HepG2 (cell line): ENCODE measurements at regions not wholly inside any gene's neighbourhood (a gene's known extent, or its start where the extent isn't known, plus 50 kb on each side); places are given as distances from the start of the nearest gene placed in this dataset.

Experiments used
- ATAC-seq: fragments of 200-7000 bp; cut with Tn5 transposase; 3 replicates; pipeline ENCODE4 v1.9.1; 2020; ENCODE audit warnings: mild to moderate bottlenecking, moderate library complexity
- BruUV-seq: library from RNA; stranded (reverse); fragments of 400-500 nt; replicated peaks from 2 replicates; lab custom pipeline; 2021; lab: Mats Ljungman, UMichigan
- CTCF ChIA-PET: fragments of 300-600 bp; formaldehyde crosslinking; extraction: SDS; loops from one replicate; lab custom pipeline; 2021; ENCODE audit warnings: low total read pairs, inconsistent platforms, low intra/inter-chr PET ratio; lab: Yijun Ruan, JAX
- POLR2A ChIA-PET: fragments of 350-600 bp; sonication (Branson Sonifier 250); formaldehyde crosslinking; loops from one replicate; lab custom pipeline; 2020; ENCODE audit warnings: antibody characterized with exemption, inconsistent platforms; lab: Yijun Ruan, JAX
- DNase-seq: peaks from one replicate; pipeline ENCODE4 v3.0.0-alpha.2; 2015; ENCODE audit warnings: low spot score
- FAIRE-seq: peaks from 3 replicates; lab custom pipeline; 2011; peaks lifted over from hg19 to GRCh38; lab: Jason Lieb, UNC
- H2AFZ ChIP-seq: one replicate; pipeline ENCODE4 v1.6.1; 2011; ENCODE audit warnings: low read length, inconsistent platforms
- H3K27ac ChIP-seq: fragments of 300-600 bp; 3 replicates; pipeline ENCODE4 v1.8.0; 2011; ENCODE audit warnings: mixed run types, mild to moderate bottlenecking, mixed read lengths, low read length, inconsistent platforms; ENCODE audit not compliant: insufficient read depth; ENCODE audit errors: extremely low read length
- H3K27me3 ChIP-seq, 2 experiments: fragments of 200-600 bp in 1 of 2; 2 replicates in 1 of 2; 3 replicates in 1 of 2; pipeline versions ENCODE4 v1.6.0 to v1.8.0; 2011; ENCODE audit warnings: low read length in 2 of 2, mild to moderate bottlenecking in 2 of 2, moderate library complexity in 2 of 2, inconsistent platforms in 1 of 2; ENCODE audit not compliant: insufficient read depth in 2 of 2, control insufficient read depth in 1 of 2
- H3K36me3 ChIP-seq, 2 experiments: fragments of 200-600 bp in 1 of 2; replicated peaks in 1 of 2; 2 replicates in 1 of 2; 3 replicates in 1 of 2; pipeline versions ENCODE4 v1.5.1 to v1.8.0; 2011; ENCODE audit warnings: low read length in 2 of 2, inconsistent platforms in 1 of 2; ENCODE audit not compliant: insufficient read depth in 2 of 2, control insufficient read depth in 1 of 2
- H3K4me1 ChIP-seq: 2 replicates; pipeline ENCODE4 v1.5.1; 2012; ENCODE audit warnings: low read length, inconsistent platforms; ENCODE audit not compliant: insufficient read depth
- H3K4me2 ChIP-seq: 2 replicates; pipeline ENCODE4 v1.6.0; 2011; ENCODE audit warnings: low read depth, low read length, inconsistent platforms
- H3K4me3 ChIP-seq, 3 experiments: fragments of 200-600 bp in 1 of 3; sonication (generic), shearing (Covaris generic) in 1 of 3; replicated peaks in 1 of 3; 2 replicates each; pipeline ENCODE4 v1.5.1; 2011 to 2016; ENCODE audit warnings: low read length in 3 of 3, inconsistent platforms in 2 of 3, low read depth in 2 of 3, mild to moderate bottlenecking in 2 of 3, control low read depth in 1 of 3, mixed read lengths in 1 of 3; ENCODE audit not compliant: insufficient read depth in 1 of 3
- H3K79me2 ChIP-seq: one replicate; pipeline ENCODE4 v1.6.1; 2011; ENCODE audit warnings: low read length, inconsistent platforms; ENCODE audit not compliant: insufficient read depth
- H3K9ac ChIP-seq: 2 replicates; pipeline ENCODE4 v1.6.0; 2011; ENCODE audit warnings: mild to moderate bottlenecking, low read depth, low read length, inconsistent platforms; ENCODE audit not compliant: insufficient read depth
- H3K9me3 ChIP-seq: 2 replicates; pipeline ENCODE4 v1.5.1; 2012; ENCODE audit warnings: mild to moderate bottlenecking, low read length
- H4K20me1 ChIP-seq: 2 replicates; pipeline ENCODE4 v1.6.0; 2011; ENCODE audit warnings: inconsistent platforms, mild to moderate bottlenecking, low read length, moderate library complexity; ENCODE audit not compliant: insufficient read depth
- ARNTL ChIP-seq: sonication (generic); formaldehyde crosslinking; IDR thresholded peaks from 2 replicates; pipeline ENCODE4 v1.4.0; 2020; ENCODE audit warnings: mild to moderate bottlenecking, missing genetic modification reagents
- TCF12 ChIP-seq, 2 experiments: fragments of 450-650 bp in 1 of 2; sonication (generic) in 1 of 2; formaldehyde crosslinking in 1 of 2; IDR thresholded peaks; 2 replicates each; pipeline versions ENCODE4 v1.6.1 to v1.8.0; 2017 to 2022; ENCODE audit warnings: antibody characterized with exemption in 1 of 2, mild to moderate bottlenecking in 1 of 2, missing genetic modification reagents in 1 of 2, moderate library complexity in 1 of 2
- TSC22D2 ChIP-seq: sonication (generic); formaldehyde crosslinking; IDR thresholded peaks from 2 replicates; pipeline ENCODE4 v1.5.1; 2020; ENCODE audit warnings: missing genetic modification reagents, mild to moderate bottlenecking, borderline replicate concordance
- ZFX ChIP-seq: sonication (generic); formaldehyde crosslinking; IDR thresholded peaks from 2 replicates; pipeline ENCODE4 v1.4.0; 2020; ENCODE audit warnings: mild to moderate bottlenecking, low read depth, missing genetic modification reagents, moderate library complexity
- ZMAT3 ChIP-seq: sonication (generic); formaldehyde crosslinking; conservative IDR thresholded peaks from 2 replicates; pipeline ENCODE4 v1.7.0; 2021; ENCODE audit warnings: missing genetic modification reagents
- ZNF124 ChIP-seq: sonication (generic); formaldehyde crosslinking; IDR thresholded peaks from 2 replicates; pipeline ENCODE4 v1.4.0; 2020; ENCODE audit warnings: missing genetic modification reagents
- ZNF34 ChIP-seq: sonication (generic); formaldehyde crosslinking; IDR thresholded peaks from 2 replicates; pipeline ENCODE4 v1.4.0; 2020; ENCODE audit warnings: mild to moderate bottlenecking, missing genetic modification reagents, borderline replicate concordance
- ZNF839 ChIP-seq: sonication (generic); formaldehyde crosslinking; IDR thresholded peaks from 2 replicates; pipeline ENCODE4 v1.4.0; 2020; ENCODE audit warnings: missing genetic modification reagents, mild to moderate bottlenecking, borderline replicate concordance
- in situ Hi-C: cut with HindIII; loops from 2 replicates; pipeline ENCODE4 v1.10.0; 2017; ENCODE audit warnings: low pct_unique_long_range_greater_than_20kb; ENCODE audit not compliant: extremely low pct_ligation_motif_present
- intact Hi-C: fragments of 100-400 bp; cut with micrococcal nuclease; formaldehyde crosslinking; loops from one replicate; pipeline ENCODE4 v1.10.0; 2022; ENCODE audit not compliant: unreplicated experiment
- TF ChIP-seq, protein P1 (sequence below): sonication (generic); formaldehyde crosslinking; IDR thresholded peaks from 2 replicates; pipeline ENCODE4 v1.4.0; 2020; ENCODE audit warnings: missing genetic modification reagents
- TF ChIP-seq, protein P2 (sequence below), 2 experiments: fragments of 450-650 bp in 1 of 2; sonication (generic) in 1 of 2; formaldehyde crosslinking in 1 of 2; IDR thresholded peaks; 2 replicates each; pipeline versions ENCODE4 v1.6.1 to v1.8.0; 2016 to 2022; ENCODE audit warnings: antibody characterized with exemption in 1 of 2, mild to moderate bottlenecking in 1 of 2, missing genetic modification reagents in 1 of 2
- TF ChIP-seq, protein P3 (sequence below): sonication (generic); formaldehyde crosslinking; IDR thresholded peaks from 2 replicates; pipeline ENCODE4 v1.8.1; 2022; ENCODE audit warnings: low read depth, mild to moderate bottlenecking, missing genetic modification reagents

DNA sequence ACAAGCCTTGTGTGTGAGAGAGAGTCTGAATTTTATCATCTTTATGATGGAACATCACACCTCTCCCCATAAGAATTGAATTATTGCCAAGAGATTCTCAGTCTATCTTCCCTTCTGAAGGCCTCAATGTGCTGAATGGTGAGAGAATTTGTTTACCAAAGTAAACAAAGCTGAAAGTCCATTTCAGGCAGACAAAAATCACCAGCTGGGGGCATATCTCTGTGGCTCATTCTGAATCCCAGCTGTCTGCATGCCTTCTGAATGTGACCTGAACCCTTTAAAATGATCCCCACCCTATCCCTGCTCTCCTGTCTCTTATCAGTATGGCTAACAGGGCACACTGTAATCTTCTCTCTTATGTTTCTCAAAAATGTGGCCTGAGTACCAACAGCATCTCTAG lies 99.1 kb upstream of the CAMK1G start:
- Histone ChIP-seq H3K9ac (no peak overlapping the region), H2AFZ (no peak overlapping the region), H3K4me1 (no peaks in the 10 kb centered on the region), H3K27me3 (no peaks in the 10 kb centered on the region), H3K79me2 (no peaks in the 10 kb centered on the region), H4K20me1 (no peaks in the 10 kb centered on the region), H3K4me2 (no peak overlapping the region), H3K36me3 (no peaks in the 10 kb centered on the region), H3K27ac (no peak overlapping the region), H3K9me3 (no peaks in the 10 kb centered on the region), H3K4me3 (no peak overlapping the region)
- ChIA-PET POLR2A (no interaction called here), CTCF (no interaction called here)
- in situ Hi-C loops (no loop called here), intact Hi-C loops (no loop called here)
- BruUV-seq: no TSS peak
- DNase-seq (no peak), FAIRE-seq (no peak), ATAC-seq (no peak)
- no peak for TF ChIP-seq ZFX
- no peak for TF ChIP-seq TSC22D2 (CRISPR knock-in tag)
- TF ChIP-seq, protein P1, sequence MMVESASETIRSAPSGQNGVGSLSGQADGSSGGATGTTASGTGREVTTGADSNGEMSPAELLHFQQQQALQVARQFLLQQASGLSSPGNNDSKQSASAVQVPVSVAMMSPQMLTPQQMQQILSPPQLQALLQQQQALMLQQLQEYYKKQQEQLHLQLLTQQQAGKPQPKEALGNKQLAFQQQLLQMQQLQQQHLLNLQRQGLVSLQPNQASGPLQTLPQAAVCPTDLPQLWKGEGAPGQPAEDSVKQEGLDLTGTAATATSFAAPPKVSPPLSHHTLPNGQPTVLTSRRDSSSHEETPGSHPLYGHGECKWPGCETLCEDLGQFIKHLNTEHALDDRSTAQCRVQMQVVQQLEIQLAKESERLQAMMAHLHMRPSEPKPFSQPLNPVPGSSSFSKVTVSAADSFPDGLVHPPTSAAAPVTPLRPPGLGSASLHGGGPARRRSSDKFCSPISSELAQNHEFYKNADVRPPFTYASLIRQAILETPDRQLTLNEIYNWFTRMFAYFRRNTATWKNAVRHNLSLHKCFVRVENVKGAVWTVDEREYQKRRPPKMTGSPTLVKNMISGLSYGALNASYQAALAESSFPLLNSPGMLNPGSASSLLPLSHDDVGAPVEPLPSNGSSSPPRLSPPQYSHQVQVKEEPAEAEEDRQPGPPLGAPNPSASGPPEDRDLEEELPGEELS: no peak
- TF ChIP-seq, protein P2, sequence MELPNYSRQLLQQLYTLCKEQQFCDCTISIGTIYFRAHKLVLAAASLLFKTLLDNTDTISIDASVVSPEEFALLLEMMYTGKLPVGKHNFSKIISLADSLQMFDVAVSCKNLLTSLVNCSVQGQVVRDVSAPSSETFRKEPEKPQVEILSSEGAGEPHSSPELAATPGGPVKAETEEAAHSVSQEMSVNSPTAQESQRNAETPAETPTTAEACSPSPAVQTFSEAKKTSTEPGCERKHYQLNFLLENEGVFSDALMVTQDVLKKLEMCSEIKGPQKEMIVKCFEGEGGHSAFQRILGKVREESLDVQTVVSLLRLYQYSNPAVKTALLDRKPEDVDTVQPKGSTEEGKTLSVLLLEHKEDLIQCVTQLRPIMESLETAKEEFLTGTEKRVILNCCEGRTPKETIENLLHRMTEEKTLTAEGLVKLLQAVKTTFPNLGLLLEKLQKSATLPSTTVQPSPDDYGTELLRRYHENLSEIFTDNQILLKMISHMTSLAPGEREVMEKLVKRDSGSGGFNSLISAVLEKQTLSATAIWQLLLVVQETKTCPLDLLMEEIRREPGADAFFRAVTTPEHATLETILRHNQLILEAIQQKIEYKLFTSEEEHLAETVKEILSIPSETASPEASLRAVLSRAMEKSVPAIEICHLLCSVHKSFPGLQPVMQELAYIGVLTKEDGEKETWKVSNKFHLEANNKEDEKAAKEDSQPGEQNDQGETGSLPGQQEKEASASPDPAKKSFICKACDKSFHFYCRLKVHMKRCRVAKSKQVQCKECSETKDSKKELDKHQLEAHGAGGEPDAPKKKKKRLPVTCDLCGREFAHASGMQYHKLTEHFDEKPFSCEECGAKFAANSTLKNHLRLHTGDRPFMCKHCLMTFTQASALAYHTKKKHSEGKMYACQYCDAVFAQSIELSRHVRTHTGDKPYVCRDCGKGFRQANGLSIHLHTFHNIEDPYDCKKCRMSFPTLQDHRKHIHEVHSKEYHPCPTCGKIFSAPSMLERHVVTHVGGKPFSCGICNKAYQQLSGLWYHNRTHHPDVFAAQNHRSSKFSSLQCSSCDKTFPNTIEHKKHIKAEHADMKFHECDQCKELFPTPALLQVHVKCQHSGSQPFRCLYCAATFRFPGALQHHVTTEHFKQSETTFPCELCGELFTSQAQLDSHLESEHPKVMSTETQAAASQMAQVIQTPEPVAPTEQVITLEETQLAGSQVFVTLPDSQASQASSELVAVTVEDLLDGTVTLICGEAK (IDR thresholded peaks at IDR 0.05): no peak
- TF ChIP-seq, protein P2 (CRISPR knock-in tag; IDR thresholded peaks at IDR 0.05): no peak
- TF ChIP-seq ARNTL (CRISPR knock-in tag): no peak
- no peak for TF ChIP-seq TCF12 (IDR thresholded peaks at IDR 0.05)
- no peak for TF ChIP-seq TCF12 (CRISPR knock-in tag; IDR thresholded peaks at IDR 0.05)
- TF ChIP-seq, protein P3, sequence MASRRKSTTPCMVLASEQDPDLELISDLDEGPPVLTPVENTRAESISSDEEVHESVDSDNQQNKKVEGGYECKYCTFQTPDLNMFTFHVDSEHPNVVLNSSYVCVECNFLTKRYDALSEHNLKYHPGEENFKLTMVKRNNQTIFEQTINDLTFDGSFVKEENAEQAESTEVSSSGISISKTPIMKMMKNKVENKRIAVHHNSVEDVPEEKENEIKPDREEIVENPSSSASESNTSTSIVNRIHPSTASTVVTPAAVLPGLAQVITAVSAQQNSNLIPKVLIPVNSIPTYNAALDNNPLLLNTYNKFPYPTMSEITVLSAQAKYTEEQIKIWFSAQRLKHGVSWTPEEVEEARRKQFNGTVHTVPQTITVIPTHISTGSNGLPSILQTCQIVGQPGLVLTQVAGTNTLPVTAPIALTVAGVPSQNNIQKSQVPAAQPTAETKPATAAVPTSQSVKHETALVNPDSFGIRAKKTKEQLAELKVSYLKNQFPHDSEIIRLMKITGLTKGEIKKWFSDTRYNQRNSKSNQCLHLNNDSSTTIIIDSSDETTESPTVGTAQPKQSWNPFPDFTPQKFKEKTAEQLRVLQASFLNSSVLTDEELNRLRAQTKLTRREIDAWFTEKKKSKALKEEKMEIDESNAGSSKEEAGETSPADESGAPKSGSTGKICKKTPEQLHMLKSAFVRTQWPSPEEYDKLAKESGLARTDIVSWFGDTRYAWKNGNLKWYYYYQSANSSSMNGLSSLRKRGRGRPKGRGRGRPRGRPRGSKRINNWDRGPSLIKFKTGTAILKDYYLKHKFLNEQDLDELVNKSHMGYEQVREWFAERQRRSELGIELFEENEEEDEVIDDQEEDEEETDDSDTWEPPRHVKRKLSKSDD (CRISPR knock-in tag): no peak
- TF ChIP-seq ZMAT3 (CRISPR knock-in tag): no peak
- TF ChIP-seq ZNF839 (CRISPR knock-in tag): no peak
- TF ChIP-seq ZNF124 (CRISPR knock-in tag): no peak
- no peak for TF ChIP-seq ZNF34
